ENCODE measurements at regions not wholly inside any gene's neighbourhood (a gene's known extent, or its start where the extent isn't known, plus 50 kb on each side); places are given as distances from the start of the nearest gene placed in this dataset.

DNA sequence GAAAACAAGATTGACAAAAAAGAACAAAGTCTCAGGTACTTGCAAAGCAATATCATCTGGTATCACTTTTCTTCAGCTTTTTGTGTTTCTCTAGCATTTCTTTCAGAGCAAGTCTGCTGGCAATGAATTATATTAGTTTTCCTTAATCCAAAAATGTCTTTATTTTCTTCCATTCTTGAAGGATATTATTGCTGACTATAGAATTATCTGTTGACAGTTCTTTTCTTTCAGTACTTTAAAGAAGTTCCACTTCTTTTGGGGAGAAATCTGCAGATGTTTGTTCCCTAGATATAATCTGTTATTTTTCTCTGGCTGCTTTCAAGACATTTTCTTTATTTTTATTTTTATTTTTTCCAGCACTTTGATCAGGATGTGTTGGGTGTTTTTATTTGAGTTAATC lies 161.8 kb upstream of the SPRED2 start:
- TF ChIP-seq ZFX (IDR thresholded peaks at IDR 0.05; ENCODE audit: borderline replicate concordance) = no peak
- TF ChIP-seq, protein P1, sequence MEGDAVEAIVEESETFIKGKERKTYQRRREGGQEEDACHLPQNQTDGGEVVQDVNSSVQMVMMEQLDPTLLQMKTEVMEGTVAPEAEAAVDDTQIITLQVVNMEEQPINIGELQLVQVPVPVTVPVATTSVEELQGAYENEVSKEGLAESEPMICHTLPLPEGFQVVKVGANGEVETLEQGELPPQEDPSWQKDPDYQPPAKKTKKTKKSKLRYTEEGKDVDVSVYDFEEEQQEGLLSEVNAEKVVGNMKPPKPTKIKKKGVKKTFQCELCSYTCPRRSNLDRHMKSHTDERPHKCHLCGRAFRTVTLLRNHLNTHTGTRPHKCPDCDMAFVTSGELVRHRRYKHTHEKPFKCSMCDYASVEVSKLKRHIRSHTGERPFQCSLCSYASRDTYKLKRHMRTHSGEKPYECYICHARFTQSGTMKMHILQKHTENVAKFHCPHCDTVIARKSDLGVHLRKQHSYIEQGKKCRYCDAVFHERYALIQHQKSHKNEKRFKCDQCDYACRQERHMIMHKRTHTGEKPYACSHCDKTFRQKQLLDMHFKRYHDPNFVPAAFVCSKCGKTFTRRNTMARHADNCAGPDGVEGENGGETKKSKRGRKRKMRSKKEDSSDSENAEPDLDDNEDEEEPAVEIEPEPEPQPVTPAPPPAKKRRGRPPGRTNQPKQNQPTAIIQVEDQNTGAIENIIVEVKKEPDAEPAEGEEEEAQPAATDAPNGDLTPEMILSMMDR (IDR thresholded peaks at IDR 0.05) = no peak
- no peak overlapping the region for H3K27ac ChIP-seq

DNA sequence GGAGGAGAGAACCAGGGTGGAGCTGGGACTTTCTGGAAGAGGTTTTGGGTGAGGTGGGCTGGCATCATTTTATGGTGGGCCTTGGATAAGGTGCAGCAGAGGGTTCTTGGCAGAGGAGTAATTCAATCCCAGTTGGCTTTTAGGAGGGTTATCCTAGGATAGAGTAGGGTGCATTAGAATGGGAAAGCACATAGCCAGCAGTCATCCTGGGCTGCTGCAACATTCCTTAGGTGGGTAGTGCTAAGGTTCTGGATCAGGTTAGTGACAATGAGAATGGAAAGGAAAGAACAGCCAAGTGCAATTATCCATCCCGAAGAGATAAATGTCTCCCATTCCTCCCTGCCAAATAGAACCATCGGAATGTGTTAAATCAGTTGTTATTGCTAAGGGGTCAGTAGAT lies 157.3 kb upstream of the SPRED2 start:
- TF ChIP-seq, protein P1 (IDR thresholded peaks at IDR 0.05) = no peak
- TF ChIP-seq ZFX (IDR thresholded peaks at IDR 0.05; ENCODE audit: borderline replicate concordance) = no peak

DNA sequence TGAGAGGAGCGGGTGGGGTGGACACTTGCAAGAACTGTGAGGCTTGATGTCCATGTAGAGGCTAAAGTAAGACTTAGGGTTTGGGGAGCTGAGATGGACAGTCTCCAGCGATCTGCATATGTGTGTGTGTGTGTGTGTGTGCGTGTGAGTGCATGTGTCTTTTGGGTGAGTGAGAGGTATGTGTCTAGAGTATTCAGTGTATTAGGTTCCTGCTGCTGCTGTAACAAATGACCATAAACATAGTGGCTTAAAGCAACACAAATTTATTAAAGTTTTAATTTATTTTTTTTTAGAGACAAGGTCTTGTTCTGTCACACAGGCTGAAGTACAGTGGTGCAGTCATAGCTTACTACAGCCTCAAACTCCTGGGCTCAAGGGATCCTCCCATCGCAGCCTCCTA lies 155.4 kb upstream of the SPRED2 start:
- TF ChIP-seq, protein P1 (IDR thresholded peaks at IDR 0.05) = no peak
- no peak for TF ChIP-seq ZFX (IDR thresholded peaks at IDR 0.05; ENCODE audit: borderline replicate concordance)
- H3K27ac ChIP-seq = no peak overlapping the region

More for the DNA sequence above, 157.3 kb upstream of the SPRED2 start:
- H3K27ac ChIP-seq = no peak overlapping the region

DNA sequence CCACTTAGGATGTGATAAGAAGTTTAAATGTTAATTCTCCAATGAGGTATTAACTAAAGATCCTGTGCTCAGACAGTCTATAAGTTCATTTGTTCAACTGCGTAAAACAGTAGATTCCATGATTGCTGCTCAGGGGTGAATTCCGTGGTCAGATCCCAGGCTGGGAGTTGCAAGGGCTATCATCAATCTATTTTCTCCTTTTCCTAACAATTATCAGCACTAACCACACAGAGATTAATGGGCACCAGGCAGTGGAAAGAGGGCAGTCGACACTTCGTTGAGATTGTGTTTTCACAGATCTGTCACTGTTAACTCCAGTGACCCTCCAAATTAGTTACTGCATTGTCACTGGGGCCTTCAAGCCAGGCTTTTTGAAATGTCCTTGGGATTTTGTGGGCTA lies 154.1 kb upstream of the SPRED2 start:
- TF ChIP-seq, protein P1 (IDR thresholded peaks at IDR 0.05) = no peak
- no peak for TF ChIP-seq ZFX (IDR thresholded peaks at IDR 0.05; ENCODE audit: borderline replicate concordance)
- no peak overlapping the region for H3K27ac ChIP-seq

DNA sequence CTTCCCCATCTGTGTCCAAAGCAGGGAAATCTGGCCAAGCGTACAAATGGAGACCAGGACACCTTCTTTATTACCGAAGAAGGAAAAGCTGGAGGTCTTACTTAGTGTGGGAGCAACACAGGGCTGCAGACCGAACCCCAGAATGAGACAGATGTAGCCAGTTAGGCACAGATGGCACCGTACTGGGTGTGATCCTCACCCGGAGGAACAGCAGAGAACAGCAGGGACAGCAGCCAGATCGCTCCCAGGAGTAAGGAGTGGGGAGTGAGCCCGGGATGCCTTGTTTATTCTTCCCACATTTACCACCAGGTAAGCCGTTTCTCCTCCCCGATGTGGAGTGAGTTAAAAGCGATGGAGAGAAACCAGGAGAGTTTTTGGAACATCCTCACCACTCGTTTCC lies 150.7 kb upstream of the SPRED2 start:
- no peak overlapping the region for H3K27ac ChIP-seq
- TF ChIP-seq, protein P1 (IDR thresholded peaks at IDR 0.05) = no peak
- TF ChIP-seq ZFX (IDR thresholded peaks at IDR 0.05; ENCODE audit: borderline replicate concordance) = no peak

DNA sequence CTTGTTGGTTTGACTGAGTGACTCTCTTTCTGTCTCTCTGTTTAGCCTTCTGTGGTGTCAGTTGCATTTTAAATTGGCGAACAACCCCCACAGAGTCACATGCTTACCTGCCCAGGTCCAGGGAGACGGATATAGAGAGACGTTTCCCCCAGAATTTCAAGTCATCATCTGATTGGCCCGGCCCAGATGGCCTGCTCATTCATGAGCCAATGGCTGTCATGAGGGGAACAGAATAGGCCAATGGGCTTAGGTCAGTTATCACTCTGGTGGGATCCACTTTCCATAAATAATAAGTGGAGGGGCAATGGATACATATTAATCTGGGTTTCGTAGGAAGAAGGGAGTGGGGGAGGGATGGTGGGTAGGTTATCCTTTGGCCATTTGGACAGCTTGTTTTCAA lies 150.0 kb upstream of the SPRED2 start:
- H3K27ac ChIP-seq = no peak overlapping the region
- TF ChIP-seq, protein P1 (IDR thresholded peaks at IDR 0.05) = no peak
- no peak for TF ChIP-seq ZFX (IDR thresholded peaks at IDR 0.05; ENCODE audit: borderline replicate concordance)

DNA sequence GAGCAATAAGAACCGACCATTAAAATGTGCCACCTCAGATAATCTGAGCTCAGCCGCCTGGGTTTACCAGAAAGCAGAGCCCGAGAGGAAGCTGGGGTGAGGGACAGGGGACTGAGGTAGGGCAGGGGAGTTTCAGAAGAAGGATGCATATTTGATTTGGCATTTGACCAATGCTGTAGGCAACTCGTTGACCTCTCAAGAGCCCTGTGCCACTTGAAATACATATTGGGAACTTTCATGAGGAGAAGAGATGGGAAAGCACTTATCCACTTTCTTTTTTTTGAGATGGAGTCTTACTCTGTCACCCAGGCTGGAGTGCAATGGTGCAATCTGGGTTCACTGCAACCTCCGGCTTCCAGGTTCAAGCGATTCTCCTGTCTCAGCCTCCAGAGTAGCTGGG lies 148.4 kb upstream of the SPRED2 start:
- H3K27ac ChIP-seq = no peak overlapping the region
- TF ChIP-seq, protein P1 (IDR thresholded peaks at IDR 0.05) = no peak
- TF ChIP-seq ZFX (IDR thresholded peaks at IDR 0.05; ENCODE audit: borderline replicate concordance) = no peak
